Transverse colon (tissue), 4 donors: ENCODE measurements at regions not wholly inside any gene's neighbourhood (a gene's known extent, or its start where the extent isn't known, plus 50 kb on each side); places are given as distances from the start of the nearest gene placed in this dataset.

Source experiments
- DNase-seq: peaks from one replicate; pipeline ENCODE4 v3.0.0-alpha.2; 2019
- H3K27ac ChIP-seq, 4 donors: fragments of 200-600 bp; sonication (generic); 2 replicates each; pipeline ENCODE4 v1.5.1; 2016 to 2018; ENCODE audit warnings: inconsistent platforms in 4 of 4
- H3K27me3 ChIP-seq: fragments of 200-600 bp; sonication (generic); 2 replicates; pipeline ENCODE4 v1.5.1; 2017; ENCODE audit warnings: inconsistent platforms
- H3K36me3 ChIP-seq, 4 donors: fragments of 200-600 bp; sonication (generic); 2 replicates each; pipeline ENCODE4 v1.5.1; 2017 to 2019; ENCODE audit warnings: inconsistent platforms in 4 of 4
- H3K4me1 ChIP-seq, 4 donors: fragments of 200-600 bp; sonication (generic); 2 replicates each; pipeline ENCODE4 v1.5.1; 2017 to 2020; ENCODE audit warnings: inconsistent platforms in 4 of 4
- H3K4me3 ChIP-seq, 4 donors: fragments of 200-600 bp; sonication (generic); 1 replicate in 1 of 4; 2 replicates in 3 of 4; pipeline versions ENCODE4 v1.5.1 to v1.6.1; 2017 to 2019; ENCODE audit warnings: inconsistent platforms in 4 of 4
- H3K9me3 ChIP-seq, 2 donors: fragments of 200-600 bp; sonication (generic); 2 replicates each; pipeline ENCODE4 v1.5.1; 2017 to 2019; ENCODE audit warnings: inconsistent platforms in 2 of 2
- EP300 ChIP-seq: sonication (generic); formaldehyde crosslinking; IDR thresholded peaks from one replicate; pipeline ENCODE4 v1.6.1; 2017; ENCODE audit warnings: antibody characterized with exemption, low read depth
- POLR2A ChIP-seq: fragments of 450-650 bp; IDR thresholded peaks from one replicate; pipeline ENCODE4 v1.6.1; 2016; ENCODE audit warnings: antibody characterized with exemption, mild to moderate bottlenecking, moderate library complexity
- POLR2AphosphoS5 ChIP-seq, 3 donors: sonication (generic); formaldehyde crosslinking; IDR thresholded peaks; one replicate each; pipeline ENCODE4 v1.6.1; 2016; ENCODE audit warnings: antibody characterized with exemption in 3 of 3
- WGBS, 2 donors: methylation state at CpG; one replicate each; pipeline ENCODE4 v1.1.5; 2018; ENCODE audit warnings: low coverage in 1 of 2; 5-methylcytosine and 5-hydroxymethylcytosine counted together
- in situ Hi-C, 4 donors: fragments of 200-750 bp; cut with MboI; loops; one replicate each; pipeline versions ENCODE4 v1.15.0 to v1.15.1; 2017; ENCODE audit warnings: low sequenced_read_pairs in 3 of 4, low pct_ligation_motif_present in 1 of 4, low pct_unique_long_range_greater_than_20kb in 1 of 4
- intact Hi-C: fragments of 100-400 bp; cut with DNase I; formaldehyde crosslinking; loops from one replicate; pipeline ENCODE4 v1.15.1; 2023; ENCODE audit warnings: low total_unique reads
- TF ChIP-seq, protein P1 (sequence below), 5 experiments: fragments of 200-600 bp in 3 of 5; fragments of 450-650 bp in 2 of 5; sonication (generic) in 3 of 5; IDR thresholded peaks; 1 replicate in 2 of 5; 2 replicates in 3 of 5; pipeline ENCODE4 v1.5.1; 2016 to 2017; ENCODE audit warnings: antibody characterized with exemption in 5 of 5, inconsistent platforms in 3 of 5, mild to moderate bottlenecking in 2 of 5, moderate library complexity in 1 of 5

DNA sequence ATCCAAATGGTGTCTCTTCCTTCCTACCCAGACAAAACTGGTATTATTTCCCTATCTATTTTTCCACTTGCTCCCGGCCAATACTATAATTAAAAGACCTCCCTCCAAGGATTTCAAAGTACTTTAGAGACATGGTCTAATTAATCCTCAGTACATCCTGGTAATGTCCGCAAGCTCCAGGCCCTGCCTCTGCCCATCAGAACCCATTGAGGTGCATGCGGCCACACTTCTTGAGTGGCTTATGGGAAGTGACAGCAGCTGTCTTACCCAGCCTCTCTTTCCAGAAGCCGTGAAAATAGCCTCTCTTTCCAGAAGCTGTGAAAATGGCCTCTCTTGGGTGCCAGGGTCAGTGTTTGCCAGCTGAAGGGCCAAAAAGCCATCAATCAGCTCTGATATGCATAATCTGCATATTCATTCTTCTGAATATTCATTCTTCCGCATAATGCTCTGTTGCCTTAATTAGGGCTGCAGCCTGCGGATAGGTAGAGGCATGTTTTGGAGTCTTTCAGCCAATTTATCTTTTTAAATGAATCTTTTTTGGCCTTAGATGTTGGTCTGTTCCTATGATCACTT is 148.4 kb upstream of the TMTC4 start:
- Histone ChIP-seq H3K27ac (no peak overlapping the region), H3K9me3 (no peaks in the 10 kb centered on the region), H3K4me3 (no peak overlapping the region), H3K4me1 (no peaks in the 10 kb centered on the region), H3K36me3 (no peaks in the 10 kb centered on the region), H3K27me3 (no peaks in the 10 kb centered on the region)
- no peak for DNase-seq
- intact Hi-C loops = no loop called here
- WGBS, 2 donors = 89 to 93% methylated on average over 4 to 6 of the region's 6 CpGs
- in situ Hi-C loops = no loop called here
- TF ChIP-seq POLR2AphosphoS5 (IDR thresholded peaks at IDR 0.05) (no peak), POLR2A (no peak), EP300 (no peak)
- TF ChIP-seq, protein P1, sequence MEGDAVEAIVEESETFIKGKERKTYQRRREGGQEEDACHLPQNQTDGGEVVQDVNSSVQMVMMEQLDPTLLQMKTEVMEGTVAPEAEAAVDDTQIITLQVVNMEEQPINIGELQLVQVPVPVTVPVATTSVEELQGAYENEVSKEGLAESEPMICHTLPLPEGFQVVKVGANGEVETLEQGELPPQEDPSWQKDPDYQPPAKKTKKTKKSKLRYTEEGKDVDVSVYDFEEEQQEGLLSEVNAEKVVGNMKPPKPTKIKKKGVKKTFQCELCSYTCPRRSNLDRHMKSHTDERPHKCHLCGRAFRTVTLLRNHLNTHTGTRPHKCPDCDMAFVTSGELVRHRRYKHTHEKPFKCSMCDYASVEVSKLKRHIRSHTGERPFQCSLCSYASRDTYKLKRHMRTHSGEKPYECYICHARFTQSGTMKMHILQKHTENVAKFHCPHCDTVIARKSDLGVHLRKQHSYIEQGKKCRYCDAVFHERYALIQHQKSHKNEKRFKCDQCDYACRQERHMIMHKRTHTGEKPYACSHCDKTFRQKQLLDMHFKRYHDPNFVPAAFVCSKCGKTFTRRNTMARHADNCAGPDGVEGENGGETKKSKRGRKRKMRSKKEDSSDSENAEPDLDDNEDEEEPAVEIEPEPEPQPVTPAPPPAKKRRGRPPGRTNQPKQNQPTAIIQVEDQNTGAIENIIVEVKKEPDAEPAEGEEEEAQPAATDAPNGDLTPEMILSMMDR (IDR thresholded peaks at IDR 0.05) = no peak

DNA sequence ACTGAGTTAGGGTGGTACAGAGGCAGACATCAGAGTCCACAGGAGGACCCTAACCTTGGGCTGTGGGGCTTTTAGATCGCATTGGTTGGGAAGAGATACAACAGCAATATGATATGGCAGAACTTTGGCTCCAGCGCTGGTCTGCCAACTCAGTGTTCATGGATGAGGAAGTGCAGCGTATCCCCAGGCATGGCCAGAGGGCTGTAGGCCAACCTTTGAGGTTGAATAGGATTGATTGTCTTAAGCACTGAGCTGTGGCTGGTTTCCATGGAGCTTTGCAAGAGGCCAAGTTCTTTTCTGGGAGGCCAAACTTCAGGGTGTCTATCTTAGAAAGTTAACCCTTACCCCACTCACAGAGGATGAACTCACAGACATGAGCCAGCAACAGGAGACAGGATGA is 144.1 kb upstream of the TMTC4 start:
- Histone ChIP-seq H3K27me3 (no peaks in the 10 kb centered on the region), H3K4me1 (no peaks in the 10 kb centered on the region), H3K27ac (no peak overlapping the region), H3K4me3 (no peak overlapping the region), H3K36me3 (no peaks in the 10 kb centered on the region), H3K9me3 (no peaks in the 10 kb centered on the region)
- TF ChIP-seq POLR2A (no peak), EP300 (no peak), POLR2AphosphoS5 (IDR thresholded peaks at IDR 0.05) (peak in 1 of 3 donors; percentile 66)
- TF ChIP-seq, protein P1 (IDR thresholded peaks at IDR 0.05) = no peak
- intact Hi-C loops = no loop called here
- DNase-seq = no peak
- in situ Hi-C loops = no loop called here
- WGBS, 2 donors = 76% methylated on average over 3 of the region's 3 CpGs; no CpG with 5 or more reads in 1 of the 2 donors

DNA sequence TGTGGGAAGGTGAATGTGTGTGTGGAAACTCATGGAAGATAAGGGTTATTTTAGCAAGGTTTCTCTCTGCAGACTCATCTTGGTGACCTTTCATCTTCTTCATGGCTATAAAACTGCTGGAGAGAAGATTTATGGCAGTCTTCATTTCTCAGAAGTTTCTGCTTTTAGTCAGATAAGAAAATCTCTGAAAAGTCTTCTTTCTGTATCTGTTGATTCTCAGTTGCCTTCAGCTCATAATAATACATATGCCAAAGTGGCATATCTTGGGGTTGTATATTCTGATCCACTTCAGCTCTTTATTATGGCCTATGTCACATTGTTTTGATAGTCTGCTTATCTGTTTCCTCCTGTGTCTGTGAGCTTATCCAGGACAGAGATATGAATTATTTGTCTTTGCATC is 143.3 kb upstream of the TMTC4 start:
- intact Hi-C loops = no loop called here
- TF ChIP-seq EP300 (no peak), POLR2AphosphoS5 (IDR thresholded peaks at IDR 0.05) (no peak), POLR2A (no peak)
- TF ChIP-seq, protein P1 (IDR thresholded peaks at IDR 0.05) = no peak
- DNase-seq = no peak
- no peak overlapping the region for H3K27ac ChIP-seq
- H3K9me3 ChIP-seq = no peaks in the 10 kb centered on the region
- no peak overlapping the region for H3K4me3 ChIP-seq
- in situ Hi-C loops = no loop called here
- H3K27me3 ChIP-seq = no peaks in the 10 kb centered on the region
- no peaks in the 10 kb centered on the region for H3K36me3 ChIP-seq
- no peaks in the 10 kb centered on the region for H3K4me1 ChIP-seq

DNA sequence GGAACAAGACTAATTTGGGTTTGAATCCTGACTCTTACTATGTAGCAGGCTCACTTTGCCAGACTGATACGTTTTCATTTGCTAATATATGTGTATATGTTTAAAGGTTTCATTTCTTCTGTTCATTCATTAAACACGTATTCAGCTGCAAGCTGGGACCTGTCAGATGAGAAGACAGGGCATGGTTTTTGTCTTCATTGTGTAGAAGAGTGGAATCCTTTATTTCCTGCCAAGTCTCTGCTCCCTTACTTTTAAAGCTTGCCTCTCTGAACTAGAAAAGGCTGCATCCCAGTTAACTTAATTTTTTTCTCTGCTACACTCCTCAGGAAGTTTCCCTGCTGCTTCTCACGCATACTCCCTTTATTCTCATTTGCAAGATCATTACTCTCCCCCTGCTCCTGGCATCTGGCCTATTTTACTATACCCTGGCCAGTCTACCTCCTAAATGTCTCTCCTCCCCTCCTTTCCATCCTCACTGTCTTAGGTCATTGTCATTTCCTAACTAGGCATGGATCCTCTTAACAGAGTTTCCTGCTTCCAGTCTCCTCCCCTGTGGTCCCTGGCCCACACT is 141.0 kb upstream of the TMTC4 start:
- intact Hi-C loops (no loop called here), in situ Hi-C loops (no loop called here)
- no peaks in the 10 kb centered on the region for H3K27me3 ChIP-seq
- TF ChIP-seq POLR2AphosphoS5 (IDR thresholded peaks at IDR 0.05) (peak; percentile 18 to 76 (median 28)), EP300 (no peak)
- no peak overlapping the region for H3K4me3 ChIP-seq
- 34 to 53% methylated on average over 3 of the region's 3 CpGs for WGBS, 2 donors
- H3K9me3 ChIP-seq = no peaks in the 10 kb centered on the region
- H3K27ac ChIP-seq = peak overlapping the region in 1 of 4 donors; percentile 20
- no peak for DNase-seq
- H3K36me3 ChIP-seq = no peaks in the 10 kb centered on the region
- no peaks in the 10 kb centered on the region for H3K4me1 ChIP-seq
